Astrocyte (in vitro differentiated cells and primary cell): ENCODE measurements at regions not wholly inside any gene's neighbourhood (a gene's known extent, or its start where the extent isn't known, plus 50 kb on each side); places are given as distances from the start of the nearest gene placed in this dataset.

ENCODE experiments used
- DNase-seq: peaks from one replicate; pipeline ENCODE4 v3.0.0-alpha.2; 2010; ENCODE audit warnings: low read depth
- FAIRE-seq: peaks from 2 replicates; lab custom pipeline; 2011; peaks lifted over from hg19 to GRCh38; lab: Jason Lieb, UNC
- H2AFZ ChIP-seq: 2 replicates; pipeline ENCODE4 v1.6.0; 2012; ENCODE audit warnings: low read depth, low read length, inconsistent platforms
- H3K27ac ChIP-seq: 2 replicates; pipeline ENCODE4 v1.5.1; 2011; ENCODE audit warnings: low read depth, low read length, inconsistent platforms
- H3K27me3 ChIP-seq: 2 replicates; pipeline ENCODE4 v1.6.0; 2011; ENCODE audit warnings: low read length, inconsistent platforms; ENCODE audit not compliant: insufficient read depth
- H3K36me3 ChIP-seq: 2 replicates; pipeline ENCODE4 v1.5.1; 2011; ENCODE audit warnings: low read length, inconsistent platforms; ENCODE audit not compliant: insufficient read depth
- H3K4me1 ChIP-seq: 2 replicates; pipeline ENCODE4 v1.5.1; 2011; ENCODE audit warnings: low read length, inconsistent platforms; ENCODE audit not compliant: insufficient read depth
- H3K4me2 ChIP-seq: 2 replicates; pipeline ENCODE4 v1.6.0; 2012; ENCODE audit warnings: low read length, inconsistent platforms
- H3K4me3 ChIP-seq: 2 replicates; pipeline ENCODE4 v1.5.1; 2011; ENCODE audit warnings: low read depth, mild to moderate bottlenecking, low read length, inconsistent platforms; ENCODE audit not compliant: insufficient read depth
- H3K79me2 ChIP-seq: 2 replicates; pipeline ENCODE4 v1.6.0; 2012; ENCODE audit warnings: mild to moderate bottlenecking, low read length, inconsistent platforms; ENCODE audit not compliant: insufficient read depth
- H3K9ac ChIP-seq: 2 replicates; pipeline ENCODE4 v1.6.0; 2012; ENCODE audit warnings: mild to moderate bottlenecking, low read length, inconsistent platforms
- H3K9me3 ChIP-seq: 2 replicates; pipeline ENCODE4 v1.5.1; 2012; ENCODE audit warnings: low read depth, mild to moderate bottlenecking, low read length, inconsistent platforms; ENCODE audit not compliant: insufficient read depth
- H4K20me1 ChIP-seq: 2 replicates; pipeline ENCODE4 v1.6.0; 2012; ENCODE audit warnings: low read length, inconsistent platforms; ENCODE audit not compliant: insufficient read depth
- H3K27ac Mint-ChIP-seq: one replicate; pipeline ENCODE4 v1.8.0; 2021; ENCODE audit warnings: mild to moderate bottlenecking, mixed read lengths; ENCODE audit not compliant: unreplicated experiment
- H3K27me3 Mint-ChIP-seq: one replicate; pipeline ENCODE4 v1.8.0; 2021; ENCODE audit warnings: low read depth, mixed read lengths; ENCODE audit not compliant: unreplicated experiment
- H3K36me3 Mint-ChIP-seq: one replicate; pipeline ENCODE4 v1.8.0; 2021; ENCODE audit warnings: low read depth, mixed read lengths; ENCODE audit not compliant: unreplicated experiment
- H3K4me1 Mint-ChIP-seq: one replicate; pipeline ENCODE4 v1.8.0; 2021; ENCODE audit warnings: low read depth, mixed read lengths; ENCODE audit not compliant: unreplicated experiment
- H3K4me3 Mint-ChIP-seq: one replicate; pipeline ENCODE4 v1.8.0; 2021; ENCODE audit warnings: mild to moderate bottlenecking, moderate library complexity, mixed read lengths; ENCODE audit not compliant: unreplicated experiment
- H3K9me3 Mint-ChIP-seq: one replicate; pipeline ENCODE4 v1.8.0; 2021; ENCODE audit warnings: mild to moderate bottlenecking, mixed read lengths; ENCODE audit not compliant: unreplicated experiment
- EZH2 ChIP-seq: IDR thresholded peaks from 2 replicates; pipeline ENCODE4 v1.6.1; 2012; ENCODE audit warnings: mild to moderate bottlenecking, low read length, inconsistent platforms; ENCODE audit not compliant: insufficient read depth
- TF ChIP-seq, protein P1 (sequence below): IDR thresholded peaks from 2 replicates; pipeline ENCODE4 v1.5.1; 2011; ENCODE audit warnings: low read depth, mild to moderate bottlenecking, inconsistent platforms, low read length, moderate library complexity; ENCODE audit not compliant: insufficient read depth

DNA sequence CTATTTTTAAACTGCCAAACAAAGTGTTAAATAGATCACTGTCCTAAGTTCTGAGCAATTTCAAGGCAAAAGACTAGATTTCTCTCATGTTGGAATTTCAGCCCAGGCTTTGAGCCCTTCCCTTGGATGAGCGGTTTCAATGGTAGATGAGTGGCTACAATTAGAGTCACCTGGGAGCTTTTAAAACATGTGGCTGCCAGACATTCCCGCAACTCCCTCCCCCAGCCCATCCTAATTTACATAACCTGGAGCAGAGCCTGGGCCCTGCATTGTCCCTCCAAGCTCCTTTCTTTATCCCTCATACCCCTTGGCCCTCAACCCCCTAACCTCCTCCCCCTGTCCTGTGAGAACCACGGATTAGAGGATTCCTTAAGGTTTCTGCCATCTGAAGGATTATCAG lies 357.5 kb upstream of the UMPS start:
- Mint-ChIP-seq H3K36me3 (peaks cover 14% of the 10 kb centered on the region), H3K27ac (no peak overlapping the region), H3K4me3 (no peak overlapping the region), H3K9me3 (no peaks in the 10 kb centered on the region), H3K4me1 (peaks cover 6% of the 10 kb centered on the region), H3K27me3 (no peaks in the 10 kb centered on the region)
- no peak overlapping the region for H3K9ac ChIP-seq
- H3K9me3 ChIP-seq: no peaks in the 10 kb centered on the region
- no peaks in the 10 kb centered on the region for H3K36me3 ChIP-seq
- no peaks in the 10 kb centered on the region for H4K20me1 ChIP-seq
- H2AFZ ChIP-seq: no peak overlapping the region
- TF ChIP-seq, protein P1, sequence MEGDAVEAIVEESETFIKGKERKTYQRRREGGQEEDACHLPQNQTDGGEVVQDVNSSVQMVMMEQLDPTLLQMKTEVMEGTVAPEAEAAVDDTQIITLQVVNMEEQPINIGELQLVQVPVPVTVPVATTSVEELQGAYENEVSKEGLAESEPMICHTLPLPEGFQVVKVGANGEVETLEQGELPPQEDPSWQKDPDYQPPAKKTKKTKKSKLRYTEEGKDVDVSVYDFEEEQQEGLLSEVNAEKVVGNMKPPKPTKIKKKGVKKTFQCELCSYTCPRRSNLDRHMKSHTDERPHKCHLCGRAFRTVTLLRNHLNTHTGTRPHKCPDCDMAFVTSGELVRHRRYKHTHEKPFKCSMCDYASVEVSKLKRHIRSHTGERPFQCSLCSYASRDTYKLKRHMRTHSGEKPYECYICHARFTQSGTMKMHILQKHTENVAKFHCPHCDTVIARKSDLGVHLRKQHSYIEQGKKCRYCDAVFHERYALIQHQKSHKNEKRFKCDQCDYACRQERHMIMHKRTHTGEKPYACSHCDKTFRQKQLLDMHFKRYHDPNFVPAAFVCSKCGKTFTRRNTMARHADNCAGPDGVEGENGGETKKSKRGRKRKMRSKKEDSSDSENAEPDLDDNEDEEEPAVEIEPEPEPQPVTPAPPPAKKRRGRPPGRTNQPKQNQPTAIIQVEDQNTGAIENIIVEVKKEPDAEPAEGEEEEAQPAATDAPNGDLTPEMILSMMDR: no peak
- TF ChIP-seq EZH2: no peak
- H3K79me2 ChIP-seq: no peaks in the 10 kb centered on the region
- H3K27ac ChIP-seq: no peak overlapping the region
- H3K4me2 ChIP-seq: no peak overlapping the region
- no peak overlapping the region for H3K4me3 ChIP-seq
- H3K27me3 ChIP-seq: no peaks in the 10 kb centered on the region
- no peaks in the 10 kb centered on the region for H3K4me1 ChIP-seq
- FAIRE-seq (no peak), DNase-seq (no peak)

DNA sequence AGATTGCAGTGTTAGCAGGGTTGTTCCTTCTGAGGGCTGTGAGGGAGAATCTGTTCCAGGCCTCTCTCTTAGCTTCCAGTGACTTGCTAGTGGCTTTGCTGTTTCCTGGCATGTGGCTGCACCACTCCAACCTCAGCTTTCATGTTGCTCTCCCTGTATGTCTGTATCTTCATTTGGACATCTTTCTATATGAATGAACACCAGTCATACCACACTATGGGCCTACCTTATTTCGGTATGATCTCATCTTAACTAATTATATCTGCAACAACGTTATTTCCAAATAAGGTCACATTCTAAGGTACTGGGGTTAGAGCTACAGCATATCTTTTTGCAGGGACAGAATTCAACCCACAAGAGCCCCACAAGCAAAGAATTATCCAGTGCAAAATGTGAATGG lies 356.7 kb upstream of the UMPS start:
- Histone ChIP-seq H3K9me3 (no peaks in the 10 kb centered on the region), H3K36me3 (no peaks in the 10 kb centered on the region), H3K27ac (no peak overlapping the region), H3K79me2 (no peaks in the 10 kb centered on the region), H3K4me1 (no peaks in the 10 kb centered on the region), H3K4me3 (no peak overlapping the region), H3K27me3 (no peaks in the 10 kb centered on the region), H3K9ac (no peak overlapping the region), H4K20me1 (no peaks in the 10 kb centered on the region), H2AFZ (no peak overlapping the region), H3K4me2 (no peak overlapping the region)
- no peak for DNase-seq
- Mint-ChIP-seq H3K4me1 (peaks cover 6% of the 10 kb centered on the region), H3K36me3 (peaks cover 14% of the 10 kb centered on the region), H3K27me3 (no peaks in the 10 kb centered on the region), H3K27ac (no peak overlapping the region), H3K4me3 (no peak overlapping the region), H3K9me3 (no peaks in the 10 kb centered on the region)
- FAIRE-seq: no peak
- no peak for TF ChIP-seq EZH2
- TF ChIP-seq, protein P1: no peak

DNA sequence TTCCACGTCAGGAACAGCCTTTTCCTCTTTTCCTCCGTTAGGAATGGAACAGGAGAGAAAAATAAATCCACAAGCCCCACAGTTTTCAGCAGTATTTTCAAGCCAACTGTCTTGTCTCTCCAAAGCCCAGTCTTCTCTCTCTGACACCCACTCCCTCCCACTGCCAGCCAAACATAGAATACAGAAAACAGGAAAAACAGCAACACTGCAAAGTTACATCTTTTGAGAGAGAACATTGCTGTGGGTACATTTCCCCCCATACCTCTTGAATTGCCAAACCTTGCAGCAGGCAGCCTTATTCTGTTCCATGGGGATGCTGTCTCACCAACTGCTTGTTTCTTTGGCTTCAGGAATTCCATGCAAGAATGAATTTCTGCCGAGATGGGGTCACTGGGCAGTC lies 355.7 kb upstream of the UMPS start:
- no peak overlapping the region for H3K27ac ChIP-seq
- Mint-ChIP-seq H3K9me3 (no peaks in the 10 kb centered on the region), H3K36me3 (peaks cover 12% of the 10 kb centered on the region), H3K4me1 (peaks cover 6% of the 10 kb centered on the region), H3K27me3 (no peaks in the 10 kb centered on the region), H3K27ac (no peak overlapping the region), H3K4me3 (no peak overlapping the region)
- no peaks in the 10 kb centered on the region for H3K27me3 ChIP-seq
- FAIRE-seq (no peak), DNase-seq (no peak)
- no peak overlapping the region for H3K9ac ChIP-seq
- H3K9me3 ChIP-seq: no peaks in the 10 kb centered on the region
- TF ChIP-seq EZH2: no peak
- TF ChIP-seq, protein P1: no peak
- H3K4me1 ChIP-seq: no peaks in the 10 kb centered on the region
- no peak overlapping the region for H2AFZ ChIP-seq
- H3K4me2 ChIP-seq: no peak overlapping the region
- no peaks in the 10 kb centered on the region for H4K20me1 ChIP-seq
- H3K36me3 ChIP-seq: no peaks in the 10 kb centered on the region
- no peaks in the 10 kb centered on the region for H3K79me2 ChIP-seq
- H3K4me3 ChIP-seq: no peak overlapping the region
